HK-2 (cell line): ENCODE measurements at regions not wholly inside any gene's neighbourhood (a gene's known extent, or its start where the extent isn't known, plus 50 kb on each side); places are given as distances from the start of the nearest gene placed in this dataset.

Experiments used
- DNase-seq: peaks from one replicate; pipeline ENCODE4 v3.0.0-alpha.2; 2018; ENCODE audit not compliant: unreplicated experiment

GRCh38 chr14:62378057-62378456 is 615.8 kb downstream of the SNAPC1 start:
- DNase-seq = no peak

- no peak for DNase-seq
Observed at GRCh38 chr14:62381311-62382070, 619.3 kb downstream of the SNAPC1 start.

DNA sequence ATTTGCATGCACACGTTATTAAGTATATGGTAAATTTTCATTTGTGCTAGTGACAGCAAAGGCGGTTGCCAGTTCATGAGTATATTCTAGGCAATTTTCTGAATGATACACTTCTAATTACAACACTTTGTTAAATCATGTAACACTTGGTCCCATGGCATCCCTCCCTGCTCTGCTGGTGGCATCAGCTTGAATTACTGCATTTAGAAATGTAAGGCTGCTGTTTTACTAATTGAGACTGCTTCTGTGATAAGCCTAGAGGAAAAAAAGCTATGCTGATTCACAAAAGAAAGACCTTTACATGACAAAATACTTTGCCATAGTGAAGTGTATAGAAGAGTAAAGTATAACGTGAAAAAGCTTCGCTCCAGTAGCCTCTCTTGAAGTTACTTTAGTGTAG is 636.1 kb downstream of the KCNH5 start:
- no peak for DNase-seq

- DNase-seq = no peak
Observed at GRCh38 chr14:62409626-62410300, 635.5 kb downstream of the KCNH5 start.

GRCh38 chr14:62420847-62421246 is 624.4 kb downstream of the KCNH5 start:
- no peak for DNase-seq

GRCh38 chr14:62428429-62429203 is 616.6 kb downstream of the KCNH5 start:
- DNase-seq = no peak

GRCh38 chr14:62429683-62430082 is 615.6 kb downstream of the KCNH5 start:
- DNase-seq = no peak

DNA sequence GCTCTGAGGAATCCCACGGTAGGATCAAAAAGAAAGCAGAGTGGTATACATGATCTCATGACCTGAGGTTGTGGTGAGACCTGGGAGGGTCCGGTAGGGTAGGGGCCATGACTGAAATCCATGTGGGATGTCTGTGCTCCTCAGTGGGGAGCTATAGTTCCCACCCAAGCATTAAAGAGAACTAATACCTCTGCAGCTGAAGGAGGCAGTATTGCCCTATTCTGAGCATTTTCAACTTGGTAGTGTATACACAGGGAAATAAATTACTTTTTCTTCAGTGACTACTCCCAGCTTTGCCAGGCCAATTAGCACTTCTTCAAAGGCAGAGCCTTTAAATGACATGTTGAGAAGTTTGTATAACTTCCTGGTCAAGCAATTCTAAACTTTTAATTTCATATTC is 613.8 kb downstream of the KCNH5 start:
- no peak for DNase-seq

GRCh38 chr14:62432955-62433354 is 612.3 kb downstream of the KCNH5 start:
- DNase-seq = no peak

DNA sequence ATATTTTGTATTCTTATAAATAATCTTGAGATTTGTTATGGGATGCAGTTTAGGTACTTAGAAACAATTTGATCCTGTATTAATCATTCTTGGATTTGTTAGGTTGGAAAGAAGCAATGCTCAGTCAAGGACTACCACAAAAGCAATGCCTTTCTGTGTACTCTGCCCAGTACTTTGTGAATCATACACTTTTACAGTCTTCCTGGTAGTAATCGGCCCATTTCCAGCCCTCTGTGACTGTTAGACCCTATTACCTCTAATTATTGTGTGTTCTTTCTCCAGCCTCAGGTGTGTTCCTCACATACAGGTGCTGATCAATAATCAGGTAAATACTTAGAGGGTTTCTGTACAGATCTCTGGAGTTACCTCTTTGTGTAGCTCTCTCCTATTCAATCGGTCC is 609.0 kb downstream of the KCNH5 start:
- no peak for DNase-seq

- DNase-seq = no peak
Observed at GRCh38 chr14:62439210-62439609, 606.0 kb downstream of the KCNH5 start.

DNA sequence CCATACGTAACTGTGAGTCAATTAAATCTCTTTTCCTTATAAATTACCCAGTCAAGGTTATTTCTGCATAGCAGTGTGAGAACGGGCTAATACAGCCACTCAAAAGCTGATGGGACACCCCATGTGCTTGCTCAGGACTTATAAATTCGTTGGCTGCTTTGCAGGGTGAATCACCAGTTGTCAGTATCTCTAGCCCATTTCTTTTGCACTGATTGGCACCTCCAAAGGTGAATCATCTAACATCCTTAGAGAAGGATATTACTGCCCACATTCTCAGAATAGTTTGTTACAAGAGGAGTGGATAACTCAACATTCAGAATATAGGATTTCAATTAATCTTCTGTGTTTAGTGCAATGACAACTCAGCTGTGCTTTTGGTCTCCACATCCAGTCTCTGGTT is 601.5 kb downstream of the KCNH5 start:
- no peak for DNase-seq

GRCh38 chr14:62445570-62445969 is 599.7 kb downstream of the KCNH5 start:
- no peak for DNase-seq

DNA sequence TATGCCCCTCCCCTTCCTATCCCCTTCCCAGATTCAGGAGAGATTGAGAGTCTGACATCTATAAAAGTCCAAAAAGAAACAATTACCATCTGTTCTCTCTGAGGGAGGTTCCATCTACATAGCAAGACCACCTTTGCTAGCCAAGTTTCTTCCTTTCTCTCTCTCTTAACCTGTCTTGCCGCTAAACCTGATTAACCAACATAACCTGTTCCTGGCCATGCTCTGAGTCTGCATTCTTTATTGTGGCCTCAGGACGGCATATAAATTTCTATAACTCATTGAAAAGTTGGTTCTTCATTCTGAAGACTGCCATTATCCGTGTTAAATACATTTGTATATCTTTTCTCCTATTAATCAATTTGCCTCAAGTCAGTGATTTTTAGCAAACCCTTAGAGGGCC is 594.0 kb downstream of the KCNH5 start:
- DNase-seq = no peak

GRCh38 chr14:62453226-62453625 is 592.0 kb downstream of the KCNH5 start:
- no peak for DNase-seq

DNA sequence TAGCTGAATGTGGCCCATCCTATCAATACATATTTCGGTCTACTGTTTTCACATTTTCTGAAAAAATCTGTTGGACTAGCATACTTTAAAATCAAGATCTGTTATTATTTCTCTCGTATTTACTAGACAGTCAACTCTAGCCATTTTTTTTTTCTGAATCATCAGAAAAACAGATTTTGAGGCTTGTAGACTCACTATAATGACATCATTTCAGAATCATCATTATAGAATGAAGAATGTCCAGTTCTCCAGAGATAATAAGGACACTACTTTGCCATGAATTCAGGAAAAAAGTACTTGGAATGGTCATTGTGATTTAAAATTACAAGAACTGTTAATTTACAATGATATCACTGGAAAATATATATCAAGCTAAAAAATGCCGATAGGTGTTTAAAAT is 589.8 kb downstream of the KCNH5 start:
- DNase-seq = no peak

DNA sequence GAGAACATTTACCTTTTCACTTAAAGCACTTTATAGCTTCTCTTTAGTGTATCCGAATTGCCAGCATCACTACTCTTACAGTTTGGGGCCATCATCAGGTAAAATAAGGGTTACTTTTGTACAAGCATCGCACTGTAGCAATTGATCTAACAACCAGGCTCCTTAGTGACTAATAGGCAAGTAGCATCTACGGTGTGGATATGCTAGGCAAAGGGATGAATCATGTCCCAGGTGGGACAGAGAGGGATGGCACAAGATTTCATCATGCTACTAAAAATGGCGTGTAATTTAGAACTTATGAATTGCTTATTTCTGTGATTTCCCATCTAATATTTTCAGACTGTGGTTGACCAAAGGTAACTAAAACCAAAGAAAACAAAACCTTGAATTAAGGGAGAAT is 582.3 kb downstream of the KCNH5 start:
- no peak for DNase-seq

DNA sequence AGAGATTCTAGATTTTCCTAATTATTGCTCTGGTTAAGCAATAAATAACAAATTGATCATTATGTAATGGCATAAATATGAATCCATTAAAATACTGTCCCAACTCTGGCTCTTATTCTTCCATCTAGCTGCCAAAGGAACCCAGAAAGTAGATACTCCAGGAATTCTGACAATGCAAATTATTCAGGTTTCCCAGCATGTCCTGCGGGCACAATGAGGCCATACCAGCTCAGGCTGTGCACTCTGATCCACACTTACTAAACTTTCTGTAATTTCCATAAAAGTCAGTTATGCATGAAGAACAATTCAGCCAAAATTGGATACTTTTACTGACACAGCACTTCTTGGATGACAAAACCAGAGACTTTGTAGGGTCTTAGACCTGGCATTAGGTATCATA is 576.3 kb downstream of the KCNH5 start:
- no peak for DNase-seq

DNA sequence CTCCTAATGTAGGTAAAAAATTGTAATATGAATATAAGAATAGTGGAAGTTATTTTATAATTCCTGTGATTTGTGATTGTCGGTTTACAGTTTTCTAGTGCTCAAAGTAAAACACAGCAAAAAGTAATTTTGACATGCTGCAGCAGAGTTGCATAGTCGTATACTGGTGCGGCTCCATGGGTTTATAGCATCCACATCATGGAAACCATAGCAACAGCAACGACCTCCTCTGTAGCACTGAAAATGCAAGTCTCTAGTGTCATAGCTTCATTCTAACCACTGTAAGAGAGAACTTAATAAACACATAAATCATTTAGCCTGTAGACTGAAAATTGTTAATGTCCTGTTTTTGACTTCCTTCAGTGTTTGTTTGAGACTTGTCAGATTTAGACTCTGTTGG is 574.3 kb downstream of the KCNH5 start:
- no peak for DNase-seq

DNA sequence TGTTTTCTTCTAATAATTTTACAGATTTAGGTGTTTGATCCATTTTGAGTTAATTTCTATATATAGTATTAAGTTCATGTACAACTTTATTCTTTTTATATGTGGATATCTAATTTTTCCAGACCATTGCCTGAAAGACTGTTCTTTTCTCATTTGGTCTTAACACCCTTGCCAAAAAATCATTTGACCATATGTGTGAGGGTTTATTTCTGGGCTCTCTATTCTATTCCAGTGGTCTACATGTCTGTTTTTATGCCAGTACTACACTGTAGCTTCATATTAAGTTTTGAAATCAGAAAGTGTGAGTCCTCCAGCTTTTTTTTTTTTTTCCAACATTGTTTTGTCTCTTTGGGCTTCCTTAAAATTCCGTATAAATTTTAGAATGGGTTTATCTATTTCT is 554.1 kb downstream of the KCNH5 start:
- DNase-seq = no peak

DNA sequence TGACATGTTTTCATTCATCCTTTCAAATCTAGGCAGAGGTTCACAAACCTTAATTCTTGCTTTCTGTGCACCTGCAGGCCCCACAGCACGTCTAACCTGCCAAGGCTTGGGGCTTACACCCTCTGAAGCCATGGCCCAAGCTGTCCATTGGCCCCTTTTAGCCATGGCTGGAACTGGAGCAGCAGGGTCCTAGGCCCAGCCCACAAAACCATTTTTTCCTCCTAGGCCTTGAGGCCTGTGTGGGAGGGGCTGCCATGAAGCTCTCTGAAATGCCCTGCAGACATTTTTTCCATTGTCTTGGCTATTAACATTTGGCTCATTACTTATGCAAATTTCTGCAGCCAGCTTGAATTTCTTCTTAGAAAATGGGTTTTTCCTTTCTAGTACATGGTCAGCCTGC is 547.5 kb downstream of the KCNH5 start:
- DNase-seq = no peak

DNA sequence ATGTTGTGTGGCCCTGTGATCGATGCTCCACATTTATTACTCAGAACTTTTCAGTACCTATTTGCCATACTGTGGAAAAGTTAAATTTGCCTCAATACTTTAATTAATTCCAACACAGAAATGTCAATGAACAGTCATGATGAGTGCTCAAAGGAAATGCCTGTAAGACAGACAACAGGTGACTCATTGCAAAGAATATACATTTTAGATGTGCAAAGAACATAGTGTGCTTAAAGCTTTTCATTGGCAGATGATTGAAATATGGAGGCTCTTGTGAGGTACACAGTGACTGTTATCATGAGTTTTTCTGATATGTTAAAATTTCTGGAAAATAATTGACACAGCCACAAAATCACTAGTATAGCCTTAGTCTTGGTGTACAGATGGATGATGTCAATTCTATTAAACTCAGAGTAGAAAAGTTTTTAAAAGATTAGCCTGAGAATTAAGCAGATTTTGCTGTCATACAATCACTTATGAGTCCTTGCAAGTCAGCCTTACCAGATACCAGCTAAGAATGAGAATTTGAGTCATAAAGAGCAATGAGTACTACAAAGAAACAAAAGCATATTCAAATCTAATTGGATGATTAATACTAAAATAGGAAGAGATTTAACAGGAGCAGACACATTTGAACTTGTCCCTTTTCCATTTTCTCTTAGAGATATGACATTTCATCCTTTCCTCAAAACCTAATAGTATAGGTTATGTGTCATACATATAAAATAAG is 544.1 kb downstream of the KCNH5 start:
- no peak for DNase-seq
